IPS-15b (cell line): ENCODE measurements at regions not wholly inside any gene's neighbourhood (a gene's known extent, or its start where the extent isn't known, plus 50 kb on each side); places are given as distances from the start of the nearest gene placed in this dataset.
"Not testable (repeated sequence)": the region's sequence is repeated elsewhere in the genome, so short reads cannot be mapped to it uniquely, and the experiment has no call there.

Experiments
- H3K27me3 ChIP-seq: one replicate; pipeline ENCODE4 v1.6.1; 2013; ENCODE audit warnings: low read length; ENCODE audit not compliant: control insufficient read depth, insufficient read depth
- H3K36me3 ChIP-seq: one replicate; pipeline ENCODE4 v1.6.1; 2013; ENCODE audit warnings: low read length; ENCODE audit not compliant: control insufficient read depth, insufficient read depth
- H3K4me1 ChIP-seq: one replicate; pipeline ENCODE4 v1.6.1; 2013; ENCODE audit warnings: mild to moderate bottlenecking, low read length; ENCODE audit not compliant: control insufficient read depth, insufficient read depth
- H3K4me3 ChIP-seq: one replicate; pipeline ENCODE4 v1.5.1; 2013; ENCODE audit warnings: low read depth, low read length
- H3K9ac ChIP-seq: one replicate; pipeline ENCODE4 v1.6.1; 2013; ENCODE audit warnings: low read depth, mild to moderate bottlenecking, low read length
- H3K9me3 ChIP-seq: one replicate; pipeline ENCODE4 v1.6.1; 2013; ENCODE audit warnings: mild to moderate bottlenecking, low read length; ENCODE audit not compliant: control insufficient read depth, insufficient read depth

DNA sequence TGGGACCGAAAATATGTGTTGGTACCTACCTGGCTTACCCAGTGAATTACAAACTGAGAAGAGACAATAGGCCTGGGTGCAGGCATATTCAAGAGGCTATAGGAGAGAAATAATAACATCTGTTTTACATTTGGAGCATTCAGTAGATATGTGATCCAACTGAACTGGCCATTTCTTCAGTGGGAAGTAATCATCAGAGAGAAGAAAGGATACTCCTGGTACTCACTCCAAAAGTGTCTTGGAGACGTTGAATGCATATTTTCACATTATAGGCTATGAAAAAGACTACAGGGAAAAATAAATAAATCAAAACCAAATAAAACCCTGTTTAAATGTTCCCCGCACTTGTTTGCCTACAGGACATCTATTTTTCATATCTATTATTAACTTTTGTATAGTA, 1680.3 kb downstream of the REEP3 start:
- Histone ChIP-seq H3K9me3 (no peaks in the 10 kb centered on the region), H3K4me1 (no peaks in the 10 kb centered on the region), H3K36me3 (no peaks in the 10 kb centered on the region), H3K9ac (no peak overlapping the region), H3K27me3 (no peaks in the 10 kb centered on the region), H3K4me3 (no peak overlapping the region)

DNA sequence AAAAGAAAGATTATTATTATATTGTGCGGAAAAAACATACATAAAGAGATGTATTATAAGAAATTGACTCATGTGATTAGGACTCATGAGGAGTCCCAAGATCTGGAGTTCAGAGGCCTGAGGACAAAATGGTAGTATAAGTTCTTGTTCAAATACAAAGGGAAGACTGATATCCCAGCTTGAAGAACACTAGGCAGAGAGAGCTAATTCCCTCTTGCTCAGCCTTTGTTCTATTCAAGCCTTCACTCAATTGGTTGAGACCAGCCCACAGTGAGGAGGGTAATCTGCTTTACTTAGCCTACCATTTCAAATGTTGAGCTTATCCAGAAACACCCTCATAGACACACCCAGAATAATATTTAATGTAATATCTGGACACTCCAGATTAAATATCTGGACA, 1683.8 kb downstream of the REEP3 start:
- peaks cover 9% of the 10 kb centered on the region for H3K4me1 ChIP-seq
- H3K4me3 ChIP-seq, result no peak overlapping the region
- no peaks in the 10 kb centered on the region for H3K36me3 ChIP-seq
- H3K9me3 ChIP-seq, result no peaks in the 10 kb centered on the region
- H3K27me3 ChIP-seq, result no peaks in the 10 kb centered on the region
- H3K9ac ChIP-seq, result no peak overlapping the region

DNA sequence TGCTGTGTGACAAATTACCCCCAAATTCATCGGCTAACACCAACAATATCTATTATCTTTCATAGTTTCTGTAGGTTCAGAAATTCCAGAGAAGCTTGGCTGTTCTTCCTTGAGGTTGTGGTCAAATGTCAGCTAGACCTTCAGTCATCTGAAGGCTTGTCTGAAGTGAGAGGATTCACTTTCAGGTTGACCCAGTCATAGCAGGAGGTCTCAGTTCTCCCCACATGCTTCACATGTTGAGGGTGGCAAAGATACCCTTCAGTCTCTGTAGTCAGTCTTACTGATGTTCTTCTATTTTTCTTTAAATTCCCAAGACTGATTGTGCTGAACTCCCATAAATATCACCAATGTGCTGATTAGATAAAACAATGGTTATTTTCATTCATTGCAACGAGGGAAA, 1692.0 kb downstream of the REEP3 start:
- H3K36me3 ChIP-seq, result no peaks in the 10 kb centered on the region
- H3K9me3 ChIP-seq, result no peaks in the 10 kb centered on the region
- peaks cover 6% of the 10 kb centered on the region for H3K4me1 ChIP-seq
- no peak overlapping the region for H3K9ac ChIP-seq
- H3K27me3 ChIP-seq, result no peaks in the 10 kb centered on the region
- no peak overlapping the region for H3K4me3 ChIP-seq

DNA sequence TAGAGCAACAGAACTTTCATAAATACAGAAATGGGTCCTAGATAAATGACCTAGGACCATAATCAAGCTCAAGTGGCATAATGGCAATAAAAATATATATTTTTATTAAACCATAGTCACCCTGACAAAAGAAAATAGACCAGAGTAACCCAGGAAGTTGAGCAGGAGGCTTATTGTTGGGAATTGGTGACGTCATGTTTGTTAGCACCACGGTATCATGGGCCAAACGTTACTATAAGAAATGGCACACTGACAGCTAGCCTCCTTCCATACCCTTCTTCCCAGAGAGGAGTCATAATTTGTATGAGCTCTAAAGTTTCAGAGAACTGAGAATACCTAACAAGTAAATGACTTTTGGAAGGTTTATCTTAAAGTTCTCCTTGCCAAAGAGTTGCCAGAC, 1698.2 kb downstream of the REEP3 start:
- Histone ChIP-seq H3K9me3 (no peaks in the 10 kb centered on the region), H3K4me1 (no peaks in the 10 kb centered on the region), H3K36me3 (no peaks in the 10 kb centered on the region), H3K4me3 (no peak overlapping the region), H3K9ac (no peak overlapping the region), H3K27me3 (no peaks in the 10 kb centered on the region)

DNA sequence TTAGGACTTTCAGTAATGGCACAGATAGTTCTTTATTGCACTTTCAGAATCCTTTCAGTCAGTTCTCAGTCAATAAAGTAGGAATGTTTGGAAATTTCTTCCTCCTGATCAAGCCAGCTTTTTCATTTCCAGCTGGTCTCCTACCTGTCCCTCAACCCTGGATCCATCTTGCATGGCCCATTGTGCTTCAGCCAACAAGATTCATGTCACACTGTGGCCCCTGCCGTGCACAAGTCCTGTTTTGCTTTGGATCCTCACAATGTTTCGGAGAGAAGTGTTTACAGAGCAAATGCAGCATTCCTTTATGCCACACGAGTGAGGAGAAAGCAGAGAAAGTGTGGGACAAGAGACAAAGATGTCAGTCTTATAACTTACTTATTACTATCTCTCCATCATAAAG, 1694.7 kb upstream of the LRRTM3 start:
- Histone ChIP-seq H3K9me3 (no peaks in the 10 kb centered on the region), H3K4me3 (no peak overlapping the region), H3K27me3 (no peaks in the 10 kb centered on the region), H3K9ac (no peak overlapping the region), H3K36me3 (no peaks in the 10 kb centered on the region), H3K4me1 (peaks cover 4% of the 10 kb centered on the region)

DNA sequence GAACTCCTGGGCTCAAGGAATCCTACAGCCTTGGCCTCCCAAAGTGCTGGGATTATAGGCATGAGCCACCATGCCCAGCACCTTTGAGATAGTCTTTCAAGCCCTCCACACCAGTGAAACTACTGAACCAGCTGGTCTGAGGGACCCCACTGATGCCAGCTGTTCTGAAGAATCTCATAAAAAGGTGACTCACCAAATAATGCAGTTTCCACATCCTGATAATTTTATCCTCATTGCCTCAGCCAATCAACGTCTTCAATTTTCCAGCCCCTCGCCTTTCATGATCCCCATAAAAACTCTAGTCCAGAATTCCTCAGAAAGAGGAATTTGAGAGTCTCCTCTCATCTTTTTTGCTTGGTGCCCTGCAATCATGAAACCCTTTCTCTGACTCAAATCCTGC, 1691.6 kb upstream of the LRRTM3 start:
- H3K36me3 ChIP-seq, result no peaks in the 10 kb centered on the region
- H3K9ac ChIP-seq, result no peak overlapping the region
- H3K4me3 ChIP-seq, result no peak overlapping the region
- peaks cover 4% of the 10 kb centered on the region for H3K4me1 ChIP-seq
- no peaks in the 10 kb centered on the region for H3K9me3 ChIP-seq
- H3K27me3 ChIP-seq, result no peaks in the 10 kb centered on the region

DNA sequence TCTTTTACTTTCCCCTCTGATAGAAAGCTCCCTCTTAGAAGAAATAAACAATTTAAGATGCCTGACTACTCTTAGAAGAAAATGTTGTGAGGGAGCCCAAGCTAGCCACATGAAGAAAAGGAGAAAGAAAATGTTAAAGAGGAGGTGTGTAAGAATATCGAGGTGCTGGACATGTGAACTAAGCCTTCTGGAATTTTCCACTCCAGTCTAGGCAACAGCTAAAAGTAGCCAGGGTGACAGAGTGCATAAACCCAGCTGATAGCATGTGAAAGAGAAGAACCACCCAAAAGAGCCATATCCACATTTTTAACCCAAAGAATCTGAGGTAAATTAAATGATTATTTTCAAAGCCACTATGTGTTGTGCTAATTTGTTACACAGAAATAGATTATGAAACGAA, 1690.6 kb upstream of the LRRTM3 start:
- Histone ChIP-seq H3K4me3 (no peak overlapping the region), H3K27me3 (no peaks in the 10 kb centered on the region), H3K4me1 (peaks cover 4% of the 10 kb centered on the region), H3K9me3 (no peaks in the 10 kb centered on the region), H3K9ac (no peak overlapping the region), H3K36me3 (no peaks in the 10 kb centered on the region)

DNA sequence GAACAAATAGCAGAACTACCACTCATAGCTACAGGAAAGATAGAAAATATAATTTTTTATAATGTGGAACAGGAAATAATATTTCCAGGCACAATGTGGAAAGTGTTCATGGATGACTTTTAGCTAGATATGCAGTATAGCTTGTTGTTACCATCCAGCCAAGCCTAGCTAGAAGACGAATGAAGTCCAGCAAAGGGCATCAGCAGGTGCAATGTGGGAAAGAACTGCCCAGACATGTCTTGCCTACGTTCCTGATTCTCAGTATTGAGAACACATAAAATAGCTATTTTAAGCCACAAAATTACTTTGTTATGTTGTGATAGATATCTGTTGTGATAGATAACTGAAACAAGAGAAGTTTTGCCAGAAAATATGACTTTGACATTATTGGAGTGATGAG, 1690.0 kb upstream of the LRRTM3 start:
- H3K27me3 ChIP-seq, result no peaks in the 10 kb centered on the region
- peaks cover 4% of the 10 kb centered on the region for H3K4me1 ChIP-seq
- no peak overlapping the region for H3K4me3 ChIP-seq
- H3K9me3 ChIP-seq, result no peaks in the 10 kb centered on the region
- no peak overlapping the region for H3K9ac ChIP-seq
- H3K36me3 ChIP-seq, result no peaks in the 10 kb centered on the region

DNA sequence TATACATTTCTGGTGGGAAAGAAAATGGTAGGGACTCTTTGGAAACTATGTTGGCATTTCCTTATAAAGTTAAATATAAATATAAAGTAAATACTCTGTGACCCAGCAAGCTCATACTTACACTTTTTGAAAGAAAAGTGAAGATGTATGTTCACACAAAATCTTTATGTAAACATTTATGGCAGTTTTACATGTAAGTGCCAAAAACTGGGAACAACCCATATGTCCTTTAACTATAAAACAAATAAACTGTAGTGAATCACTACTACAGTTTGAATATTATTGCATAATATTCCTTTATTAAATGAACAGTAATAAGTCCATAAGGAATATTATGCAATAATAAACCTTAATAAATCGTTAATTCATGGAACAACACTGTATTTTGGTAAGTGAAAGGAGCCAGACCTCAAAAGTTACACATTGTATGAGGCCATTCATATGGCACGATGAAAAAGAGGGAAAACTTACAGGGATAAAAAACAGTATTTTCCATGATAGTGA, 1660.3 kb upstream of the LRRTM3 start:
- no peaks in the 10 kb centered on the region for H3K4me1 ChIP-seq
- no peaks in the 10 kb centered on the region for H3K36me3 ChIP-seq
- no peaks in the 10 kb centered on the region for H3K27me3 ChIP-seq
- H3K4me3 ChIP-seq, result no peak overlapping the region
- no peak overlapping the region for H3K9ac ChIP-seq
- H3K9me3 ChIP-seq, result no peaks in the 10 kb centered on the region

DNA sequence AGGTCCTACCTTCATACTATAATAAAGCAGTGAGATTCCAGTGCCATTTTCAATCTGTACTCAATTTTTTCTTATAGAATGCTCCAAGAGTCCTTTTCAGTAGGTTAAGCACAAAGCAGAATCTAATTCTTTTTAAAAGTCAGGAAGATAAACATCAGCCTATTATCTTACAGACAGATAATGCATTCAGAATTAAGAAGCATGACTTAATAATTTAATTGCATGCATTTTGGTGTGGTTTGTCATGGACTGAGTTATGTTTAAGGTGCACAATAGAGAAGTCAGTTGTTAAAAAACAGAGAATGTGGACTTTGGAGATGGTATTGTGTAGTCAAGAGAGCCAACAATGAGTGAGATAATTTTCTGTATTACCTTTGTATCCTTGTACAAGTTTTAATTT, 1656.3 kb upstream of the LRRTM3 start:
- not testable (repeated sequence) for H3K36me3 ChIP-seq, H3K4me1 ChIP-seq, H3K27me3 ChIP-seq, H3K9me3 ChIP-seq, H3K9ac ChIP-seq, H3K4me3 ChIP-seq

DNA sequence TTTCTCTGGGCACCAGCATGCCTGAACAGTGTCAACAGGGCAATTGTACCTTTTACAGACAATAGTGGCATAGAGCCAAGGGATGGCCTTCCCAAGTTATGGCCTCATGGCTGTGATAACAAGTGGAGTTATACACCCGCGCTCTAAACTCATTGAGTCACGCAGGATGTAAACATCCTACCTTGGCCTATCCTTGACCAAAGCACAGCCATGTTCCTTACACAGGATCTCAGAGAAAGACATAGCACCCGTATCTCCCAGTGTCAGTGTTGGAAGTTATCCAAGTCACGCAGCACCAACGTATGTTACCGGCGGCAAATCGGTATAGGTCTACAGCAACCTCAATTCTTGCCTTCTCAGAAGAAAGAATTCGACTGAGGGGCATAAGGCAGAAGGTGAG, 1654.9 kb upstream of the LRRTM3 start:
- Histone ChIP-seq H3K9me3 (no peaks in the 10 kb centered on the region), H3K36me3 (no peaks in the 10 kb centered on the region), H3K4me1 (peaks cover 6% of the 10 kb centered on the region), H3K9ac (no peak overlapping the region), H3K4me3 (no peak overlapping the region), H3K27me3 (no peaks in the 10 kb centered on the region)

DNA sequence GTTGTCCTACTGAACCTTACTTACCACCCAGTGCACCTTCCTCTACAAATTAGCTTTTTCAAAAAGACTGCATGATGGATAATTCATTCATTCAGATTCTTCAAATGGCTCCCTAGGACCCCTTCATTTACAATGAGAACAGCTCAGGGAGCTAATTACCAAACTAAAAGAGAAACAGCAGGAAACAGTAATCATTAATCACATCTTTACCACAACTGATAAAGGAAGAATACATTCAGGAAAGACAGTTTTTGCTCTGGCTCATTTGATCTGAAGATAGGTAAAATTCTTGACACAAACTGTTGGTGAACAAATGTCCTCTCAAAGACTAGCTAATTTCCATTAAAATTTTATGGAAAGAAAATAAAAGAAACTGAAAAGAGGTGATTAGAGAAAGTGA, 1652.7 kb upstream of the LRRTM3 start:
- Histone ChIP-seq H3K36me3 (no peaks in the 10 kb centered on the region), H3K4me3 (no peak overlapping the region), H3K4me1 (peaks cover 6% of the 10 kb centered on the region), H3K9me3 (no peaks in the 10 kb centered on the region), H3K27me3 (no peaks in the 10 kb centered on the region), H3K9ac (no peak overlapping the region)

DNA sequence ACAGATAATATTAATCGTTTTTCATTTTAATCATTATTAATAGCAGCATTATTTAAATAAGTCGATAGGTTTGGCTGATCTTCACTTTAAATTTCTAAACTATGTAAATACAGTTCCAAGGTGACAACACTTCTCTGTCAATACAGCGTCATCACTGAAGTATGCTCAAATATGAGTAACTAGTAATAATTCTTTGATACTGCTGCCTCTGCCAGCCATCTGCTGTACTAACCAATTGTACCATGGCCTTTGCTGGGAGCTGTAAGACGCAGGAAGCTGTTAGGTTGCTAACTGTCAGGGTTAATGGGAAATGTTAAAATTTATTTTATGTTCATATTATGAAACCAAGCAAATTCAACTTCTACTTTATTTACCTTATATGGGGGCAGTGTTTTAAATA, 1650.5 kb upstream of the LRRTM3 start:
- Histone ChIP-seq H3K4me1 (peaks cover 6% of the 10 kb centered on the region), H3K4me3 (no peak overlapping the region), H3K36me3 (no peaks in the 10 kb centered on the region), H3K9me3 (no peaks in the 10 kb centered on the region), H3K9ac (no peak overlapping the region), H3K27me3 (no peaks in the 10 kb centered on the region)
